HG03139 (cell line): ENCODE measurements at regions not wholly inside any gene's neighbourhood (a gene's known extent, or its start where the extent isn't known, plus 50 kb on each side); places are given as distances from the start of the nearest gene placed in this dataset.
A peak's percentile ranks its signal among the peaks of the same experiment; 100 is the strongest.

Source experiments
- ATAC-seq: cut with Tn5 transposase; IDR thresholded peaks from one replicate; pipeline ENCODE4 v1.9.1; 2021; ENCODE audit not compliant: unreplicated experiment

GRCh38 chr1:90650401-90650800 is 66.7 kb downstream of the BARHL2 start:
- ATAC-seq: no peak

- ATAC-seq: no peak
Observed at GRCh38 chr1:90640325-90640724, 76.8 kb downstream of the BARHL2 start.

GRCh38 chr1:90622666-90623065 is 94.4 kb downstream of the BARHL2 start:
- no peak for ATAC-seq

- ATAC-seq: no peak
Observed at GRCh38 chr1:90621986-90622385, 95.1 kb downstream of the BARHL2 start.

- ATAC-seq: no peak
Observed at GRCh38 chr1:90616395-90616794, 100.7 kb downstream of the BARHL2 start.

GRCh38 chr1:90614872-90615271 is 102.2 kb downstream of the BARHL2 start:
- no peak for ATAC-seq

- no peak for ATAC-seq
Observed at GRCh38 chr1:90613371-90613770, 103.7 kb downstream of the BARHL2 start.

- no peak for ATAC-seq
Observed at GRCh38 chr1:90612033-90612432, 105.1 kb downstream of the BARHL2 start.

GRCh38 chr1:90607736-90608135 is 109.4 kb downstream of the BARHL2 start:
- no peak for ATAC-seq

GRCh38 chr1:90605070-90605469 is 112.0 kb downstream of the BARHL2 start:
- ATAC-seq: no peak

- no peak for ATAC-seq
Observed at GRCh38 chr1:90593312-90593711, 123.8 kb downstream of the BARHL2 start.

GRCh38 chr1:90591970-90592356 is 125.1 kb downstream of the BARHL2 start:
- no peak for ATAC-seq

GRCh38 chr1:90591355-90591969 is 125.6 kb downstream of the BARHL2 start:
- no peak for ATAC-seq

- ATAC-seq: no peak
Observed at GRCh38 chr1:90580176-90580575, 136.9 kb downstream of the BARHL2 start.

- peak; percentile 63 for ATAC-seq
Observed at GRCh38 chr1:90579212-90579802, 137.8 kb downstream of the BARHL2 start.

GRCh38 chr1:90574692-90575370 is 142.3 kb downstream of the BARHL2 start:
- ATAC-seq: no peak

- ATAC-seq: no peak
Observed at GRCh38 chr1:90573736-90574135, 143.4 kb downstream of the BARHL2 start.

GRCh38 chr1:90572446-90572845 is 144.7 kb downstream of the BARHL2 start:
- ATAC-seq: no peak

GRCh38 chr1:90568436-90568835 is 148.7 kb downstream of the BARHL2 start:
- ATAC-seq: no peak

GRCh38 chr1:90564164-90564563 is 152.9 kb downstream of the BARHL2 start:
- ATAC-seq: no peak

GRCh38 chr1:90562892-90563291 is 154.2 kb downstream of the BARHL2 start:
- ATAC-seq: no peak

GRCh38 chr1:90561911-90562310 is 155.2 kb downstream of the BARHL2 start:
- ATAC-seq: no peak
